ENCODE measurements at regions not wholly inside any gene's neighbourhood (a gene's known extent, or its start where the extent isn't known, plus 50 kb on each side); places are given as distances from the start of the nearest gene placed in this dataset.
"Not testable (repeated sequence)": the region's sequence is repeated elsewhere in the genome, so short reads cannot be mapped to it uniquely, and the experiment has no call there.

GRCh38 chr5:98328015-98328414 lies 445.4 kb upstream of the RGMB start:
- no peak for DNase-seq (ENCODE audit: low spot score)

DNA sequence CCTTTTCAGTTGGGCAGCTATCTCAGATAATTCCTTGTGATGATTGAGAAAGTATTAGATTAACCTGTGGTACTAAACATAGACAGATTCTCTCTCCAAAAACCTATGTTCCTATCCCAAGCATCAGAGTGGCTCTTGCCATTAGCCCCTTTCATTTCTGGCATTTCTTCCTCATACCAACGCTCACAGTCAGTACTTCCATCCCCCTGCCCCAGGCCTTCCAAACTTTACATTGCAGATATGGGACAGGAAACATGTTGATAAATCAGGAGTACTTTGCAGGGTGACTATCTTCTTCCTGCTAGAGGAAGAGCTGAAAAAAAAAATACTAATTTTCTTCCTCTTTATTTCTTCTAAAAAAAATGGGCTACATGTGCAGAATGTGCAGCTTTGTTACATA lies 442.6 kb upstream of the RGMB start:
- no peak for DNase-seq (ENCODE audit: low spot score)
- in situ Hi-C loops (cut with MboI; ENCODE audit: low pct_unique_long_range_greater_than_20kb, low sequenced_read_pairs, unreplicated experiment): no loop called here
- TF ChIP-seq, protein P1, sequence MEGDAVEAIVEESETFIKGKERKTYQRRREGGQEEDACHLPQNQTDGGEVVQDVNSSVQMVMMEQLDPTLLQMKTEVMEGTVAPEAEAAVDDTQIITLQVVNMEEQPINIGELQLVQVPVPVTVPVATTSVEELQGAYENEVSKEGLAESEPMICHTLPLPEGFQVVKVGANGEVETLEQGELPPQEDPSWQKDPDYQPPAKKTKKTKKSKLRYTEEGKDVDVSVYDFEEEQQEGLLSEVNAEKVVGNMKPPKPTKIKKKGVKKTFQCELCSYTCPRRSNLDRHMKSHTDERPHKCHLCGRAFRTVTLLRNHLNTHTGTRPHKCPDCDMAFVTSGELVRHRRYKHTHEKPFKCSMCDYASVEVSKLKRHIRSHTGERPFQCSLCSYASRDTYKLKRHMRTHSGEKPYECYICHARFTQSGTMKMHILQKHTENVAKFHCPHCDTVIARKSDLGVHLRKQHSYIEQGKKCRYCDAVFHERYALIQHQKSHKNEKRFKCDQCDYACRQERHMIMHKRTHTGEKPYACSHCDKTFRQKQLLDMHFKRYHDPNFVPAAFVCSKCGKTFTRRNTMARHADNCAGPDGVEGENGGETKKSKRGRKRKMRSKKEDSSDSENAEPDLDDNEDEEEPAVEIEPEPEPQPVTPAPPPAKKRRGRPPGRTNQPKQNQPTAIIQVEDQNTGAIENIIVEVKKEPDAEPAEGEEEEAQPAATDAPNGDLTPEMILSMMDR (IDR thresholded peaks at IDR 0.05; ENCODE audit: extremely low read depth, insufficient read depth, missing control alignments): no peak

More at GRCh38 chr5:98328015-98328414, 445.4 kb upstream of the RGMB start:
- TF ChIP-seq, protein P1 (IDR thresholded peaks at IDR 0.05; ENCODE audit: extremely low read depth, insufficient read depth, missing control alignments): no peak
- in situ Hi-C loops (cut with MboI; ENCODE audit: low pct_unique_long_range_greater_than_20kb, low sequenced_read_pairs, unreplicated experiment): no loop called here

DNA sequence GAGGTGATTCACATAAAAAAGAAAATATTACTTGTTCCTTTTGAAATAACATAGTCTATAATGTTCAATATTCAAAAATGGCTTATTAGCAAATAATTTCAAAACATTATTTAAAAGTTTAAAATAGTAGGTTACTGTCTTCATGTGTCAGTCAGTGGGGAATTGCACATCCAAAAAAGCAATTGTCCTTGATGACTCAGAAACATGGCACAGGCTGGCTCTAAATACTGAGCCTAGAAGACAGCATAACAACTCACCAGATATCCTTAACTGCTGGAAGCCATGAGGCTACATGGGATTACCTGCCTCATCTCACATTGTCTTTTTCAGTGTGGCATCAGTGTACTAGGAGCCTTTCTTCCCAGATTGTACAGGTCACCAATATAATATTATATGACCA lies 439.5 kb upstream of the RGMB start:
- in situ Hi-C loops (cut with MboI; ENCODE audit: low pct_unique_long_range_greater_than_20kb, low sequenced_read_pairs, unreplicated experiment): no loop called here
- DNase-seq (ENCODE audit: low spot score): no peak
- TF ChIP-seq, protein P1 (IDR thresholded peaks at IDR 0.05; ENCODE audit: extremely low read depth, insufficient read depth, missing control alignments): no peak

DNA sequence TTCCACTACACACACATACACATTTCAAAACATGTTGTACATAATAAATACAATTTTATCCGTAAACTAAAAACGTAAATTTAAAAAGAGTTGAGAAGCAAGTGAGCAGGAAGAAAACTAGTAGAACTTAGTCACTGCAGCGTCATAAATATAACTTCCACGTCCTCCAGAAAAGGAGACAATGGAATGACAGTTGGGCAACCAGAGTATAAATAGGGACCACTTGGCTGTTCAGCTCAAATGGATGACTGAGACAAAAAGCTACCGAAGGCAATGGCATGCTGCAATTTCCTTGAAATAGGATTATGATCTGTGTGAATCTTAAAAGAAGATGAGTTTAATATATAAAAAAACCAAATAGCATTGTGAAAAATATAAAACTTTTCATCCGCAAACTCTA lies 438.5 kb upstream of the RGMB start:
- in situ Hi-C loops (cut with MboI; ENCODE audit: low pct_unique_long_range_greater_than_20kb, low sequenced_read_pairs, unreplicated experiment): no loop called here
- no peak for DNase-seq (ENCODE audit: low spot score)
- TF ChIP-seq, protein P1 (IDR thresholded peaks at IDR 0.05; ENCODE audit: extremely low read depth, insufficient read depth, missing control alignments): no peak

- TF ChIP-seq, protein P1 (IDR thresholded peaks at IDR 0.05; ENCODE audit: extremely low read depth, insufficient read depth, missing control alignments): no peak
- in situ Hi-C loops (cut with MboI; ENCODE audit: low pct_unique_long_range_greater_than_20kb, low sequenced_read_pairs, unreplicated experiment): no loop called here
- no peak for DNase-seq (ENCODE audit: low spot score)
Measured at GRCh38 chr5:98339141-98339848, 434.2 kb upstream of the RGMB start.

- in situ Hi-C loops (cut with MboI; ENCODE audit: low pct_unique_long_range_greater_than_20kb, low sequenced_read_pairs, unreplicated experiment): no loop called here
- TF ChIP-seq, protein P1 (IDR thresholded peaks at IDR 0.05; ENCODE audit: extremely low read depth, insufficient read depth, missing control alignments): no peak
- no peak for DNase-seq (ENCODE audit: low spot score)
Measured at GRCh38 chr5:98341038-98342032, 432.1 kb upstream of the RGMB start.

GRCh38 chr5:98342958-98343660 lies 430.4 kb upstream of the RGMB start:
- in situ Hi-C loops (cut with MboI; ENCODE audit: low pct_unique_long_range_greater_than_20kb, low sequenced_read_pairs, unreplicated experiment); DNase-seq (ENCODE audit: low spot score): not testable (repeated sequence)

All from GM13977 (cell line).